GM21423 (cell line): ENCODE measurements at regions not wholly inside any gene's neighbourhood (a gene's known extent, or its start where the extent isn't known, plus 50 kb on each side); places are given as distances from the start of the nearest gene placed in this dataset.
A peak's percentile ranks its signal among the peaks of the same experiment; 100 is the strongest.
"Not testable (repeated sequence)": the region's sequence is repeated elsewhere in the genome, so short reads cannot be mapped to it uniquely, and the experiment has no call there.

Experiments used
- ATAC-seq: cut with Tn5 transposase; IDR thresholded peaks from one replicate; pipeline ENCODE4 v1.9.1; 2021; ENCODE audit warnings: mild to moderate bottlenecking, moderate library complexity; ENCODE audit not compliant: unreplicated experiment

DNA sequence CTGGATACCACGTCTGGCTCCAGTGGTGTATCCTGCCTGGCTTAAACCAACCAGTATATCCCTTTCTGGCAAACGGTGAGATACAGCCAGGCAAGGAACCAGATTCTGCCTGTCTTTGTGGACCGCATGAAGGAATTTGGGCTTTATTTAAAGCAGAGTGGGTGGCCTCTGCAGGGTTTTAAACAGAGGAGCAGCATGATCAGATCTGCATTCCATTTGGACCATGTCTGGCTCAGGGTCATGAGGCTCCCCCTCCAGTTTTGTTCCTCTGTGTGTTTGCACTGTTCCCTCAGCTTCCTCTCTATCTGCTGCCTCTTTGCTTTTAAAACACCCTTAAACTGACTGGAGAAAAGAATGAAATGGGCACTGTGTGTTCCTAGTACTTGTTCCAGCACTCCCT, 195.0 kb downstream of the GIPC2 start:
- no peak for ATAC-seq

DNA sequence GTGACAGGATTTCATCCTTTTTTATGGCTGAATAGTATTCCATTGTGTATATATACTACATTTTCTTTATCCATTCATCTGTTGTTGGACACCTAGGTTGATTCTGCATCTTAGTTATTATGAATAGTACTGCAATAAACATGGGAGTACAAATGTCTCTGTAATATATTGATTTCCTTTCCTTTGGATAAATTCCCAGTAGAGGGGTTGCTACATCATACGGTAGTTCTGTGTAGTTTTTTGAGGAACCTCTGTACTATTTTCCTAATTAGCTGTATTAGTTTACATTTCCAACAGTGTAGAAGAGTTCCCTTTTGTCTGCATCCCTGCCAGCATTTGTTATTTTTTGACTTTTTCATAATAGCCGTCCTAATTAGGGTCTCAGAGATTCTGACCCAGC, 201.3 kb downstream of the GIPC2 start:
- ATAC-seq, result no peak

DNA sequence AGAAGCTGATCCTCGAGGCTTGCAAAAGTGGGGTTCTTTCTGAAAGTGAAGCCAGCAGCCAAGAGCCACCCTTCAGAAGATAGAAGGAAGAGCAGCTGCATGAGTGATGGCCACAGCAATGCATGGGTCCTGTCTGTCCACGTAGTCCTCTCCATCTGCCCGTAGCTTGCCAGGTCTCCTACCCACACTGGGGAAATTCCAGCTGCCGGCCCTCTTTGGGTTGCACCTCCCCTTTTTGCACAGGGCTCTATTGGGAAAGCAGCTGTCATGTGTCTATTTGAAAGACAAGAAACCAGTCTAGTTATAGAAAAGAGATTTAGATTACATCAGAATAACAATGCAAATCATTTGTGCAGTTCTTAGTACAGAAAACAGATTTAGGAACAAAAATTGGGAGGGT, 204.4 kb downstream of the GIPC2 start:
- no peak for ATAC-seq

DNA sequence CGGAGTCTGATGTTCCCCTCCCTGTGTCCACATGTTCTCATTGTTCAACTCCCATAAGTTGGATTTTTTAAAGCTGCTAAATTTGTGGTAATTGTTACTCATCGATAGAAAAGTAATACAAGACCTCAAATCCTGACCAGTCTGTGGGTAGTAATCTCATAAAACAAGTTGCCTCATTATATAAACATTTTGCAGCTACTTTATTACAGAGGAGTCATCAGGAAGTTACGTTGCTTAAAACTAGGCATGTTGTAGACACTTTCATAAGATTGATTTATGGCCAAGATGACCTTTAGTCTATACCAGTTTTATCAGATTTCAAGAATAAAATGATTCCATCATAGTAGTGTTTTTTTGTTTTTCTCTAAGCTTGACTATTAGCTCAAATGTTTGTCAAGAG, 208.8 kb downstream of the GIPC2 start:
- no peak for ATAC-seq

DNA sequence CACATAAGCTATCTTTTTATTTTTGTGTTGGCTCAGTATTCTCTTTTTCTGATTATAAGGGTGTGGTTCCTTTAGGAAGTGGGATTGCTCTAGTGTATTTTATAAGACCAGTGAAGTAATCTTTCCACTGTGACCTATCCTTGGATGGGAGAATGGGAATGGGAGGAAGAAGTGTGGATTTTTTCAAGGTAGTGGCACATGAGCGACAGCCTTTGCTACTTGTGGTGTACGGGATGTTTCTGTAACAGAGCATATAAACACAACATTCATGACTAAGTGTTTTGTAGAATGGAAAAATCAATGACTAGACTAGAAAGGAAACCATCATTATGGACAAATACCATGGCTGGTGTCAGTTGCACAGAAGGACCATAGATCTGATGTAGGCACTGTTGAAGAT, 209.6 kb downstream of the GIPC2 start:
- ATAC-seq, result no peak

DNA sequence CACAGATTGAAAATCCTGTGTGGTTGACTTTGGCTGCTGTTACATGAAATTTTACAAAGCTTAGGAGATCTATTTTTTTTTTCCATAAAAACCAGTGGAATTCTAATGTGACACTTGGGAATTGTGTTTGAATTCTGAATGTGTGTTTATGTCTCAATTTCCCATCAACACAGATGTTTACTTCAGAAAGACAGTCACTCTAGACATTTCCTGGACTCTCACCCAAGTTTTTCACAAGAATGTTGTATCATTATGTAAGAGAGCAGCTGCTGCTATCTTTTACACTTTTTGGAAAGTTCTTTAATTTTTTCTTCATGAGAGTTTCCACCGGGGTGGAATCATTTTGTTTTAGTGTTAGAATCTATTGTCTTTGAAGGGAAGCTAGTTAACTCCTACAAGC, 210.1 kb downstream of the GIPC2 start:
- no peak for ATAC-seq

DNA sequence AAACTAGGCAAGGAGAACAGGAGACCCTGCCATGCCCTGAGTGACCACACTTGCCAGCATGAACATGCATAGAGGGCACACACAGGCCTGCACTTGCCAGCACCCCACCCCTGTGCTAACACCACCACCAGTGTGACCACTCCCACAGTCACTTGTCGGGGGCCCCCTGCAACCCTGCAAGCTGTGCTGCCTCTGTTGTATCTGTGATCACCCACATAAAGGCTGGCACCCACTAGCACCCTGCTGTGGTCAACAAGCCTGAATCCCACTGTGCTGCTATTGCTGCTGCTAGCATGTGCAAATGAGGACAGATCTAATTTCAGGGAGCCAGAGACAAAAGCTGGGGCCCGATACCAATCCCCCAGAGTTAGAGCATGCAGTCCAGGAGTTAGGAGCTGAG, 217.7 kb downstream of the GIPC2 start:
- ATAC-seq, result no peak

DNA sequence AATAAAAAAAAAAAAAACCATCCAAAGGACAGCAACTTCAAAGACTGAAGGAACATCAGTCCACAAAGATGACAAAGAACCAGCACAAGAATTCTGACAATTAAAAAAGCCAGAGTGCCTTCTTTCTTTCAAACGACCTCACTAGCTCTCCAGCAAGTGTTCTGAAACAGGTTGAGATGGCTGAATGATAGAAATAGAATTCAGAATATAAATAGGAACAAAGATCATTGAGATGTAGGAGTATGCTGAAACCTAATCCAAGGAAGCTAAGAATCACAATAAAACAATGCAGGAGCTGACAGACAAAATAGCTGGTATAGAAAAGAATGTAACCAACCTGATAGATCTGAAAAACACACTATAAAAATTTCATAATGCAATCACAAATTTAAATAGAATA, 218.2 kb downstream of the GIPC2 start:
- no peak for ATAC-seq

DNA sequence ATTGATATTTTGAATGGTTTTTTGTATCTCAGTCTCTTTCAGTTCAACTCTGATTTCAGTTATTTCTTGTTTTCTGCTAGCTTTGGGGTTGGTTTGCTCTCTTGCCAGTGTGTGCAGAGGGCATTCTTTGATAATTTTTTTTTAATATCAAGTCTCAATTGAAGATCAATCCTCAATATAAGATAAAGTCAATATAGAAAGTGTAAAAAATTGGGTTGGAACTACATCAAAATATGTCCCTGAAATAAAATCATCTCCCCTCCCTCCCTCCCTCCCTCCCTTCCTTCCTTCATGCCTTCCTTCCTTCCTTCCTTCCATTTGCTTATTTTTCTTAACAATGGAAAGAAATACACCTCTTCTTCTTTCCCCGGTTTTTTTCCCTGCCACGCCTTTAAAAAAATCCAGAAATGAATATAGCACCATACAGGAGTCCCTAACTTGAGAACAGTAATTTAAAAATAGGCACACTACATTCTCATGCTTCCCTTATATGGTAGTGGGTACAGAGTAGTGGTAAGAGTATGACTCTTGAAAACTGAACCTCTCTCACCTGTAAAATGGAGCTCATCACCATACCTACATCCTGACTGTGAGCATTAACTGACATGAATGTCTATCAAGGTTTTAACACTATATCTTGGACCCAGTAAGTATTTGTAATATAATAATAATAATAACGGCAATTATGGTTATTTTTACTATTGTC, 221.9 kb downstream of the GIPC2 start:
- ATAC-seq, result no peak

DNA sequence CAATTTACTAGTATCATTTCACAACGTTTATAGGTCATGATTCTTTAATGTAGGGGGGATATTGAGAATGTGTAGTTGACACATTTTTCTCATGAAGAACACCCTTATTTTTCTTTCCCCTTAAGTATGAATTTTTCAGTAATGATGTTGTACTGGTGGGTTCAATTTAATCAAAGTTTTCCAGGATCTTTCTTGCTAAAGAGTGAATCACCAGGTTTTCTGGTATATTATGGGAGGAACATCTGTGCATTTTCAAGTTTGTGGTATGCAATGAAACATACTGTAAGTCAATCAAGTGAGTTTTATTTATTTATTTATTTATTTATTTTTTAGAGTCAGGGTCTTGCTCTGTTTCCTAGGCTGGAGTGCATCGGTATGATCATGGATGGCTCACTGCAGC, 221.2 kb upstream of the PTGFR start:
- no peak for ATAC-seq

DNA sequence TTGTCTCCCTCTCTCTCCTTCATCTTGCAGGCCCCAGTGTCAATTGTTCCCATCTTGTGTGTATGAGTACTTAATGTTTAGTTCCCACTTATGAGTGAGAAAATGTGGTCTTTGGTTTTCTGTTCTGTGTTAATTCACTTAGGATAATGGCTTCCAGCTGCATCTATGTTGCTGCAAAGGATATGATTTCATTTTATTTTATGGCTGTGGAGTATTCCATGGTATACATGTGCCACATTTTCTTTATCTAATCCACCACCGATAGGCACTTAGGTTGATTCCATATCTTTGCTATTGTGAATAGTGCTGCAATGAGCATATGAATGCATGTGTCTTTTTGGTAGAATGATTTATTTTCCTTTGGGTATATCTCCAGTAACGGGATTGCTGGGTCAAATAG, 219.4 kb upstream of the PTGFR start:
- not testable (repeated sequence) for ATAC-seq

DNA sequence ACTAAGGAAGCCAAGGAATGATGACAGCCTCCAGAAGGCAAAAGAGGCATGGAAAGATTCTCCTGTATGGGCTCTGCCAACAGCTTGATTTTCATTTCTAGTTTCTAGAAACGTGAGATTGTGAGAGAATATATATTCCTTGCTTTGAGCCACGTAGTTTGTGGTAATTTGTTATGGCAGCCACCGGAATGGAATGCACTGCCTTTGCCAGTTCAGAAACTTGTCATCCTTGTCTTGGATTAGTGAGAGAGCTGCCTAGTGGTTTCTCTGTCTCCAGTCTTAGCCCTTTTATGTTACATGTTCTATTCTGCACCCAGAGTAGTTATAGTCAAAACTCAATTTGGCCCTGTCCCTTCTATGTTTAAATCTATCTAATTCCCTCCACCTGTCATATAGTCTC, 216.0 kb upstream of the PTGFR start:
- no peak for ATAC-seq

DNA sequence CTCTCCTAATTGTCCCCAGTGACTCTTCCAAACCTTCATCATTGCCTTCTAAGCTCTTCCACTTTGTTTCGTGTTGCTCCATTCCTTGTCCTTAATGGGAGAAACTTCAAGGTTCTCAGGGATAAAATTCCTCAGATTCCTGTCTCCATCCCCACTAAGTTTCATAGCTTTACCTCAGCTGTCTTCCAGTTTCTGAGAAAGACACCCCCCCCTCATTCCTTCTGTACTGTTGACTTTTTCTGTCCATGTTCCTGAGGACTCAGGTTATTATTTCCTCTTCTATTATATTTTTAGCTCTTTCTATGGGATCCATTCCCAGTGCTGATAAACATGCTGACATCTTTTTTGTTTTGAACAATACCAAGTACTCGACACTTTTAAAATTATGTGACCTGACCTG, 215.3 kb upstream of the PTGFR start:
- ATAC-seq, result no peak

DNA sequence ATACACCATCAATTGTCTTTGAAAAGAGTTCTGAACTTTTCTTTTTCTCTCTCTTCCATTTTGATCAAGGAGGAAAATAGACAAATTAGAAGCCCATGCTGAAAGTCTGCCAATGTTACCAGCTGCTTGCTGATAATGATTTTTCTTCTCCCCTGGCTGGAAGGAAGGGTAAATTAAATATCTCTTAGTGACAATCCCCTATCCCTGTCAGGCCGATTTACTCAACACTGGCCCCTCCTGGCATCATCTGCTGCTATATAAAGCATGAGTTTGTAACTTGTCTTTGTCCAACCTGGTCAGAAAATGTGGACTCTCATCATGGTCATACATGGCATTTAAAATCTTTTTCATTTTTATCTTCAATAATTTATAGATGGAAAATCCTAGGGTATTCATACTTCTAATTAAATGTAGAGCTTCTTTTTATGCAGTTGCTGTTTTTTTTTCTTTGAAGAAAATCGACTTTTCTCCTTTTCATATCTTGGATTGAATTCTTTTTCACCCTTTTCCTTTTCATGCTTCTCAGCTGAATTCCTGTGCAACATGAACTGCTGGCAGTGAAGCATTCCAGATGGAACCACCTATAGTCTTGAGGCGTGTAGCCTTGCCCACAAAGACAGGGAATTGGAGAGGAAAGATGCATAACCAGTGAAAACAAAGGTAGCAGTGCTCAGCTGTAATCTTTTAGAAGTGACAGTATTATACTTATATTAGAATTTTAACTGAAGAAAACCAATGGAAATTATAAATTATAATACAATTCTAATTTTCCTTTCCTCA, 214.7 kb upstream of the PTGFR start:
- ATAC-seq, result no peak

DNA sequence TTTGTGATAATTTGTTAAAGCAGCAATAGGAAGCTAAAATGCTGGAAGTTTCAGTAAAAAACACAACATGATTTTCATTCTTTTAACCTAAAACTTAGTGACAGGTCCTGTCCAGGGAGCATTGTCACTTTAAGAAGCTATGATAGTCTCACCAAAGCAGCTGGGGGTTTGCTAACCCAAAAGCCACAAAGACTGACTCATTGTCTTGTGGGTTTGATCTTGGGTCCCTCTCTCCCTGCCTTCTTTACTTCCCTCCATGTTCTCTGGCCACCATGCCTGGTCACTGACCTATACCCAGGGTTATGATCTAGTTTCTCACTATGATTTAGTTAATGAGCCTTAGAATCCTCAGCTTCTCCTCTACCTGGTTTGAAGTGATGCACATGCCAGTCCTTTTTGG, 213.5 kb upstream of the PTGFR start:
- peak; percentile 93 for ATAC-seq

DNA sequence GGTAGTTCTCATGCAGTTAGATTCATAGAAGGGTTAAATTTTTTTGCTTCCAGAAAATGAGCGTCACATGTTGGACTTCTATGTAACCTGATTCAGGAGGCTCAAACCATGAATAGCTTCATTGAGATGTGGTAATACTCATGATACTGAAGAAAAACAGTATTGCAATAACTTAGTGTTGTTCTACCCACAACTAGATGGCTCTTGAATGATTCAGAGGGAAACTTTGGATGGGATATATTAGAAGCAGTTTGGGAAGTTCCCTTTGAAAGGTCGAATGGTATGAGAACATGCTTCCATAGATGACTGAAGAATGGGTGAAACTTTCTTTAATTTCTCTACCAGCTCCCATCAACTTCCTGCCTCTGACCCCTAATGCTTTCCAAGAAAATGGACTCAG, 211.7 kb upstream of the PTGFR start:
- no peak for ATAC-seq

DNA sequence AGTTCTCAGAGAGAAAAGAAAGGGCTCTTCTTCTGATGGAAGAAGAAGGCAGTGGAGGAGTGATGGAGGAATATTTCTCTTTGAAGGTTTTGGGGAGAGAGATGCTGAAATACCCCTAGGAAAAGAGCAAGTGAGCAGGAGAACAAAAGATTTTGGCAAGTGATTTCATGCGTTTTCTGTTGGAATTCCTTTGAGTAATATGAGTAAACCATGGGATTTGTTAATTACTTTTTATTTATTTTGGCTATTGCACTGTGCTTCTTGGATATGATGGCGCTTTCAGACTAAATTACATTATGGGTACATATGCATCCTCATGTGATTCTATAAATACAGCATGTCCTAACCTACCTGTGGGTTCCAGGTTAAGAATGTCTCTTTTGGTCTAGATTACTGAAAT, 210.1 kb upstream of the PTGFR start:
- no peak for ATAC-seq

DNA sequence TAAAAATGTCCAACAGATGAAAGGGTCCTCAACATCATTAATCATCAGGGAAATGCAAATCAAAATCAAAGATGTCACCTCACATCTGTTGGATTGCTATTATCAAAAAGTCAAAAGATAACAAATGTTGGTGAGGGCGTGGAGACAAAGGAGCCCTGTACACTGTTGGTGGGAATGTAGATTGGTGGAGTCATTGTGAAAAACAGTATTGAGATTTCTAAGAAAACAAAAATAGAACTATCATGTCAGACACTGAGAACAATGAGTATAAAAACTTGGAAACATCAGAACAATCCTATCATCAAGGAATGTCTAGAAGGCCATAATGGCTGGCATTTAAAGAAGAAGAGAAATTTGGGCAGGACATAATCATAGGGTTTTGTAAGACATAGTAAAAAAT, 209.2 kb upstream of the PTGFR start:
- ATAC-seq, result no peak

DNA sequence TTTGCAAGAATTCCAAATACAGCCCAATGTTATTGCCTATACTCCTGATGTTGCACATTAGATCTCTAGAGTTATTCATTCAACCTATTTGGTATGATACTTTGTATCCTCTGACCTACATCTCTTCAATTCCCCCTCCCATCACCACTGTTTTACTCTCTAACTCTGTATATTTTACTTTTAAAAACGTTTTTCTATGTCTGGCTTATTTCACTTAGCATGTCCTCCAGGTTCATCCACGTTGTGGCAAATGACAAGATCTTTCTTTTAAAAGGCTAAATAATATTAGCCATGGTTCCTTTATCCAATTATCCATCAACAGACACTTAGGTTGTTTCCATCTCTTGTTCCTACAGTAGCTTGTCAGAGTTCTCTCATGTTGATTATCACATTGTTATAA, 207.1 kb upstream of the PTGFR start:
- no peak for ATAC-seq

DNA sequence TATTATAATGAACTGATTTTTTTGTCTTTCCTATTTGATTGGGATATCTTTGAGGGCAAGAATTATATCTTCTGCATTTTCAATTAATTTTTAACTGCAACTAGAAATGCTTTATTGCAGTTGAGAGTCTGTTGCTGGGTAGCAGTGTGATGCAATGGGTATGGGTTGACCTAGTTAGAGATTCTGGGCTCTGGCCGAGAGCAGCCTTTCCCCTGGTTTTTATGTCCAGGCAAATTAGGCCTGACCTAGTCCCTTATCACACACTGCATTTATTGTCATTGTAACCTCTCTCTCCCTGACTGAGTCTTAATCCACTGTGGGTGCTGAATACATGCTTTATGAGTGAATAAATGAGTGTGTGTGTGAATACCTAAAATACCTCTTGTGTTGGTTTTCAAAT, 206.4 kb upstream of the PTGFR start:
- ATAC-seq, result no peak

DNA sequence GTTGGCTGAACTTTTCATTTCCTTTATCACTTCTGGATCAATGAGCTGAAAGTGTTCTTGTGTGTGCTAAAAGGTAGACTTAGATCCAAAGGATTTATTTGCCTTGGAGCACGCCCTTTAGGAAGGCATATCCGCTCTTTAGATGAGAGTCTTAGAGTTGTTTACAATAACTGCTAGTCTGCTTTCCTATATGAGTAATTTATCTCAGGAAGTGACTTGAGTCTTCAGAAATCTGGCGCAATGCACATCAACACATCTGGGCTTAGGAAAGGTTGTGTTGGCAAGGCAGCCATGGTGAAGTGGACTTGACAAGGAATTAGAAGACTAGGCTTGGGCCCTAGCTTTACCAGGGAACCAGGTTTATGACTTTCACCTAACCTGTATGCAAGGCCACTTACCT, 204.1 kb upstream of the PTGFR start:
- ATAC-seq, result no peak

DNA sequence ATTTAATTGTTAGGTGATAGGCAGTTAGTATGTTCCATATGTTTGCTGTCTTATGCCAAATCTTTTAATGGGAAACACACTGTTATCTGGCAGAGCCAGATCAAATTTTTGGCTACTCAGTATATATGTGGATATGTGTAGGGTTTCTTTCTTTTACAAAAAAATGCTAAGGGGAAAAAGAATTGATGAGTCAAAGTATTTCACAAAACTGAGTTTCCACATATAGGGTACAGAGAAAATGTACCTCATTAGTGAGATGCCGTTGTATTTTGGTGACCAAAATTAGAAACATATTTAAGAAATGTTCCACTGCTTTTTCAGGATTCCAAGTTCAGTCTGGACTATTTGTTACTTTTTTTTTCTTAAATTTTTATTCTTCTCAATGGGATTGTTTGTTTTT, 201.2 kb upstream of the PTGFR start:
- ATAC-seq, result no peak

DNA sequence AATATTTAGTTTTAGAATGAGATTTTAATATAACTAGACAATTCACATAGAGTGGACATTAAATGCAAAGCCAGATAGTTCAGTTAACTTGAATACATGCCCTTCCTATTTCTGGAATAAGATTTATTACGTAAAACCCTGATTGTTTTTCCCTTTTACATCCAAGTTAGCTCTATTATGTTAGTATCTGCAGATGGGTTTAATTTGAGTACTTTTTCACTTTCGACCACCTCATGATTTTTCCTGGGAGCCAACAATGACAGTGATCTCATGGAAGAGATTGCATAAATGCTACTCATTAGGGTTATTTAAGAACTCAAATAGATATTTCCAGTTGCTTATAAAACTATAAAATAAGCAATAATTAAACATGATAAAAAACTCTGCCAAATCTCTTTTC, 199.4 kb upstream of the PTGFR start:
- no peak for ATAC-seq
